ENCODE measurements at regions not wholly inside any gene's neighbourhood (a gene's known extent, or its start where the extent isn't known, plus 50 kb on each side); places are given as distances from the start of the nearest gene placed in this dataset.

GRCh38 chr1:207217778-207218511 is 103.5 kb upstream of the CD55 start:
- Histone ChIP-seq H3K79me2 (ENCODE audit: low read length) (no peaks in the 10 kb centered on the region), H3F3A (ENCODE audit: low read length, unreplicated experiment) (no peaks in the 10 kb centered on the region), H3K36me3 (ENCODE audit: low read depth, low read length) (no peaks in the 10 kb centered on the region), H3K4me3 (ENCODE audit: low read length) (no peak overlapping the region), H3K9ac (ENCODE audit: low read length) (no peak overlapping the region), H3K4me2 (ENCODE audit: low read length) (peak overlapping the region; percentile 1; the same call in 1 of the 2 replicates), H3K27ac (ENCODE audit: low read length) (no peak overlapping the region), H3K9me3 (ENCODE audit: low read length) (no peaks in the 10 kb centered on the region), H3K9me2 (replicated peaks; ENCODE audit: low read length) (no peaks in the 10 kb centered on the region), H4K20me1 (ENCODE audit: low read length) (no peaks in the 10 kb centered on the region), H2AFZ (ENCODE audit: low read length) (peak overlapping the region; percentile 1; the same call in 1 of the 2 replicates), H3K4me1 (ENCODE audit: insufficient read depth, low read length) (peaks cover 30% of the 10 kb centered on the region), H3K27me3 (ENCODE audit: low read length) (no peaks in the 10 kb centered on the region)
- TF ChIP-seq CTCF (conservative IDR thresholded peaks at IDR 0.05; ENCODE audit: low read depth, low read length) (no peak), EZH2phosphoT487 (IDR thresholded peaks at IDR 0.05; ENCODE audit: borderline replicate concordance, low read length) (no peak), EZH2 (IDR thresholded peaks at IDR 0.05; ENCODE audit: low read length, unreplicated experiment) (no peak)
- BruUV-seq (replicated peaks) = no TSS peak
- no peak for DNase-seq
- ATAC-seq = no peak
- intact Hi-C loops (cut with micrococcal nuclease) = no loop called here
- ChIA-PET POLR2A (ENCODE audit: unreplicated experiment) (no interaction called here), CTCF (no interaction called here)

- no peak for TF ChIP-seq EZH2 (IDR thresholded peaks at IDR 0.05; ENCODE audit: low read length, unreplicated experiment)
- TF ChIP-seq EZH2phosphoT487 (IDR thresholded peaks at IDR 0.05; ENCODE audit: borderline replicate concordance, low read length) = no peak
- TF ChIP-seq CTCF (conservative IDR thresholded peaks at IDR 0.05; ENCODE audit: low read depth, low read length) = no peak
- no peak for ATAC-seq
- no peaks in the 10 kb centered on the region for H3K9me3 ChIP-seq (ENCODE audit: low read length)
- H3K4me2 ChIP-seq (ENCODE audit: low read length) = peak overlapping the region; percentile 1; the same call in 1 of the 2 replicates
- peak; percentile 68 for DNase-seq
- no peak overlapping the region for H3K9ac ChIP-seq (ENCODE audit: low read length)
- H3K79me2 ChIP-seq (ENCODE audit: low read length) = no peaks in the 10 kb centered on the region
- H4K20me1 ChIP-seq (ENCODE audit: low read length) = no peaks in the 10 kb centered on the region
- H2AFZ ChIP-seq (ENCODE audit: low read length) = peak overlapping the region; percentile 1; the same call in 1 of the 2 replicates
- no peak overlapping the region for H3K27ac ChIP-seq (ENCODE audit: low read length)
- H3K36me3 ChIP-seq (ENCODE audit: low read depth, low read length) = no peaks in the 10 kb centered on the region
- H3K4me1 ChIP-seq (ENCODE audit: insufficient read depth, low read length) = peaks cover 38% of the 10 kb centered on the region
- no TSS peak for BruUV-seq (replicated peaks)
- POLR2A ChIA-PET (ENCODE audit: unreplicated experiment) = no interaction called here
- no peaks in the 10 kb centered on the region for H3K27me3 ChIP-seq (ENCODE audit: low read length)
- H3F3A ChIP-seq (ENCODE audit: low read length, unreplicated experiment) = no peaks in the 10 kb centered on the region
- no peak overlapping the region for H3K4me3 ChIP-seq (ENCODE audit: low read length)
- H3K9me2 ChIP-seq (replicated peaks; ENCODE audit: low read length) = no peaks in the 10 kb centered on the region
- intact Hi-C loops (cut with micrococcal nuclease) = no loop called here
- CTCF ChIA-PET = no interaction called here
Measured at GRCh38 chr1:207218512-207219362, 102.7 kb upstream of the CD55 start.
